Testis (tissue), 2 donors: ENCODE measurements at regions not wholly inside any gene's neighbourhood (a gene's known extent, or its start where the extent isn't known, plus 50 kb on each side); places are given as distances from the start of the nearest gene placed in this dataset.

Source experiments
- CTCF ChIP-seq, 3 experiments: fragments of 450-650 bp in 2 of 3; fragments of 200-600 bp in 1 of 3; sonication (generic) in 1 of 3; IDR thresholded peaks; one replicate each; pipeline ENCODE4 v1.5.1; 2016 to 2019; ENCODE audit warnings: antibody characterized with exemption in 3 of 3, mild to moderate bottlenecking in 2 of 3, moderate library complexity in 1 of 3
- POLR2A ChIP-seq: fragments of 450-650 bp; IDR thresholded peaks from one replicate; pipeline ENCODE4 v1.6.1; 2017; ENCODE audit warnings: antibody characterized with exemption, mild to moderate bottlenecking, moderate library complexity

- TF ChIP-seq CTCF (IDR thresholded peaks at IDR 0.05) (no peak), POLR2A (no peak)
These were observed 245.3 kb downstream of the TBXT start for GRCh38 chr6:165922309-165922794.
